Hematopoietic multipotent progenitor cell treated with erythropoietin and hydrocortisone succinate and interleukin-3 and kit ligand, for 6 days (in vitro differentiated cells): ENCODE measurements at regions not wholly inside any gene's neighbourhood (a gene's known extent, or its start where the extent isn't known, plus 50 kb on each side); places are given as distances from the start of the nearest gene placed in this dataset.

Source experiments
- DNase-seq: peaks from one replicate; pipeline ENCODE4 v3.0.0-alpha.2; 2015

- DNase-seq: no peak
Measured at GRCh38 chr13:89783221-89783755, 1564.2 kb upstream of the MIR17HG start.

DNA sequence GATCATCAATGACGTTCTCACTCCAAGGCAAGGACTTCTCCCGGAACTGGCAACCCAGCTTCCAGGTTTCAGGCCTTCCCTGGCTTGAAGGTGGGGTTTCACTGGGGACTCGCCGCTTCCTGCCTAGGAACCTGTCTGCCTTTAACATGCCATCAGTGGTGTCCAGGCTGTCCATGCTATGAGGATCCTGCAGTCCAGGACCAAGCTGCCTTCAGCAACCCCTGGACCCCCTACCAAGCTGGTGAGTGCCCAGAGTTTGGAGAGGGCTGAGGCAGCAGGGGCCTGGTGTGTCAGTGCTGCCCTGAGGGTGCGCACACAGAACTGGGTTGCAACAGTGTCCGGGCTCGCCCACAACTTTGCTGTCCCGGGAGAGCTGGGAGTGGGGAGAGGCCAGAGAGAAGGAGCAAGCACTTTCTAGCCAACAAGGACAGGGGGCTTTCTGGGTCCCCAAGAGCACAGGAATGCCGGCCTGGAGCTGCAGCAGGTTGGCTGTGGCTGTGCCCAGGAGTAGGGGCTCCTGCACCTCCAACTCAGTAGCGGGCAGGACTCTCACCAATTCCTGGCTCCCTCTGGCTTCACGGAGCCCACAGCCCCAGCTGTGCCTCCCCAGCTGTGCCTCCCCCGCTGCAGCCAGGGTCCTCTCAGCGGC is 1563.2 kb upstream of the MIR17HG start:
- no peak for DNase-seq

DNA sequence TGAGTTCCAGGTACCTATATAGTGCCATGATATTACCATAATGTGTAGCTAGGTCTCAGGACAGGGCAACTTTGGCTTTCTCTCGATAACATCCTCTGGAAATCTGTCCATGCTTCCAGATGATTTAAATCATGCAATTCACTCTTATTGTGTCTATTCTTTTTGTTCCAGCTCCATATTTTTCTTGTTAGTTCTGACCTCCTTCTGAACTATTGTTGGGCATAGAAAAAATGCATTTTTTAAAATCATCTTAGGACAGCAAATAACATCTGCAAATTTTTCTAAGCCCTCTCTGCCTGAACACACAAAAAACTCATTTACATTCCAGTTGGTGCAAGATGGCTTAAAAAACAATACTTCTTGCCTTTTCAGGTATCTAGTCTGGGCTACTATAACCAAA is 1561.0 kb upstream of the MIR17HG start:
- no peak for DNase-seq

GRCh38 chr13:89790696-89791095 is 1556.8 kb upstream of the MIR17HG start:
- DNase-seq: no peak

DNA sequence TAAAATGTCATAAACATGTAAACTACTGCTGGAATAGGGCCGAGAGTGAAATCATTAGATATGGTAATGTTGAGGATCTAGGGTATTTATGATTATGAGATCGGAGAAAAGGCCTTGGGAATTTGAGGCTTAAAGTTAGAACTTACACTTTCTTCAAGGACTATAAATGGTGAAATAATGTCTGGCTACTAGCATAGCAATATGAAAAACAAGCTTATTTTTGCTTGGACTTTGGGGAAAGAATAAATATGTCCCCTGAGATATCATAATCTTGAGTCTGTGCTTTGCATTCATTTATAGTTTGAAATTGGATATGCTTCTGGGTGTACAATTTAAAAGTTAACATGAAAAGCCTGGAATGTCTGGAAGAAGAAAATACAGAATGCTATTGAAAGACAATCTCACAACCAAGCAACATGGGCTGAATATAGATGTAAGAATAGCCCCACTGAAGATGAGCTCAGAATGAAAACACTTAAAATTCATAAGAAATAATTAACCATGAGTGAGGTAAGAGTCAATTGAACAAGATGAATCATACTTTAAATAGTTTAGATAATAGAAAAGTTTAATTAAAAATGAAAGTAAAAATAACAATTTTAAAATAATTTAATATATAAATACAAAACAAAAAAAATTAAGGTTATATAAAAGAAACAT is 1555.4 kb upstream of the MIR17HG start:
- DNase-seq: no peak

GRCh38 chr13:89796196-89796595 is 1551.3 kb upstream of the MIR17HG start:
- DNase-seq: no peak

- DNase-seq: no peak
Measured at GRCh38 chr13:89803839-89804238, 1543.6 kb upstream of the MIR17HG start.

- DNase-seq: no peak
Measured at GRCh38 chr13:89806594-89806993, 1540.9 kb upstream of the MIR17HG start.

DNA sequence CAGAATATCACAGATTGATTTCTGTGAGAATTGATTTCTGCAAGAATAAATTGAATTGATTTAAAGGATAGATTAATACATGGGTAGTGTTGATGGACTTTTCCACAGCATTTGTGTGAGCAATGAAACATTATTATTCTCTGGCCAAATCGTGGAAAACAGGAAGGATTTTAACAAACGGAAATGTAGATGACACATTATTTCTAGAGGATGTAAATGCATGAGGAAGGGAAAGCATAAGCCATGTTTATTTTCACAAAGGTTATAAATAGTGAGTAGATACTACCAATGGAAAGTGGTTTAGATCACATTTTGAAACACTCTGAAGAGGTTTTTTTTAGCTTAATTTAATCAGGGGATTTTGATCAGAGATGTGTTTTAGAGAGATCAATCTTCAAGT is 1534.6 kb upstream of the MIR17HG start:
- DNase-seq: no peak

GRCh38 chr13:89816404-89816803 is 1531.1 kb upstream of the MIR17HG start:
- DNase-seq: no peak

- no peak for DNase-seq
Measured at GRCh38 chr13:89822467-89822866, 1525.0 kb upstream of the MIR17HG start.

- DNase-seq: no peak
Measured at GRCh38 chr13:89827552-89827951, 1519.9 kb upstream of the MIR17HG start.

GRCh38 chr13:89828506-89828905 is 1519.0 kb upstream of the MIR17HG start:
- DNase-seq: no peak

DNA sequence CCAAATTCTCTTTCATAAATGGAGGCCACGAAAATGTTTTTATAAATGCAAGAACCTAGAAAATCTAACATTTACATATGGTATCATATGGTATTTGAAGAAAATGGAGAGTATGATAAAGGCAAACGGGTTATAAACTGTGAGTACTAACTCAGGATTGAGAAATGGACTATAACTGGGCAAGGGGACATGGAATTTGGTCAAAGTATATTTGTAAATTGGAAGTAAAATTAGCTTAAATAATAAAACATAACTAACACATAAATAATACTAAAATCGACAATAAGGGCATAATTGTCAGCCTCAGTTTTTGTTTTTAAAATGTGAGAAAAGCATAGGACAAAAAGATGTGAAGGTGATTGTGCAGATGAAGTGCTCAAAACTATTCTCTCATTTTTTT is 1516.3 kb upstream of the MIR17HG start:
- DNase-seq: no peak

- no peak for DNase-seq
Measured at GRCh38 chr13:89832827-89833226, 1514.7 kb upstream of the MIR17HG start.

- DNase-seq: no peak
Measured at GRCh38 chr13:89843621-89844020, 1503.9 kb upstream of the MIR17HG start.

DNA sequence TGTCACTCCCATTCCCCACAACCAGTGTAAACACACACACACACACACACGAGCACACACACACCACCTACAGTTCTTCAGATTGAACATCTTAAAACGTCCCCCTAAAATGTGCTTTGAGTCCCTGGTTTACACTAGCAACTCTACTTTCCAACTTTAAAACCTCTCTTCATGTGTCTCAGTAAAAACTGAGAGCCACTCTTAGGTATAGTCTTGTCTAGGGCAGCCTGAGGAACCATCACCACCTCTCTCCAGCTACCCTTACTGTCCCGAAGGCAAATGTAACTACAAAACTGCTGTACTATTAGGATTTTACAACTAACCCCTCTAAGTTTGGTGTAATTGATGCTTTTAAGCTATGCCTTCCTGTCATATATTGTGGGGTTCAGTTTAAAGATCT is 1501.6 kb upstream of the MIR17HG start:
- no peak for DNase-seq

DNA sequence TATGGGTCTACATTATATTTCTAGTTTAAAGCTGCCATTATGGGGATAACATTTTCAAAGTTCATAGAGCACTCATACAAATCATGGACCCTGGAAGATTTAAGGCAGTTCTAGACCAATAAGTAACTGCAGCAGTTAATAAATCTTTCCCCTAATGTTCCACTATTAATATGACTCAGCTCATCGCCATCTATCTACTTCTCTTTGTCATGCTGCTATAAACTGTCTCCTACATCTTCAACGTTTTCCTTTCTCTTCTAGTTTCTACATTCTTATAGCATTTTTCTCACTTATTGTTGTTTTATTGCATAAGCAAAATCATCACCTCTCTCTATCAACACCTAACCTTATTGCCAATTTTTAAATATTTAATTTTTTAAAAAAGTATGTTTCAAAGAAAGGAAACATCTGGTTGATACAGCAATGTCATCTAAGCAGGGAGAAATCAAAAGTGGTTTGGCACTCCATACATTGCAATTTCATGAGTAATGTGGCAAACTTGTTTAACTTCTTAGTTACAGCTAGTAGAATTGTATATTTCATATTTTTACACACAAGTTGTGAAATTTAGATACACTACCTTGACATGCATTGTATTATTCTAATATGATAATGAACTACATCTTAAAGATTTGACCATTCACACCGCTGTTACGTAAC is 1500.4 kb upstream of the MIR17HG start:
- no peak for DNase-seq

- DNase-seq: no peak
Measured at GRCh38 chr13:89852570-89852969, 1494.9 kb upstream of the MIR17HG start.

- no peak for DNase-seq
Measured at GRCh38 chr13:89856512-89856911, 1491.0 kb upstream of the MIR17HG start.

GRCh38 chr13:89857502-89857901 is 1490.0 kb upstream of the MIR17HG start:
- no peak for DNase-seq

DNA sequence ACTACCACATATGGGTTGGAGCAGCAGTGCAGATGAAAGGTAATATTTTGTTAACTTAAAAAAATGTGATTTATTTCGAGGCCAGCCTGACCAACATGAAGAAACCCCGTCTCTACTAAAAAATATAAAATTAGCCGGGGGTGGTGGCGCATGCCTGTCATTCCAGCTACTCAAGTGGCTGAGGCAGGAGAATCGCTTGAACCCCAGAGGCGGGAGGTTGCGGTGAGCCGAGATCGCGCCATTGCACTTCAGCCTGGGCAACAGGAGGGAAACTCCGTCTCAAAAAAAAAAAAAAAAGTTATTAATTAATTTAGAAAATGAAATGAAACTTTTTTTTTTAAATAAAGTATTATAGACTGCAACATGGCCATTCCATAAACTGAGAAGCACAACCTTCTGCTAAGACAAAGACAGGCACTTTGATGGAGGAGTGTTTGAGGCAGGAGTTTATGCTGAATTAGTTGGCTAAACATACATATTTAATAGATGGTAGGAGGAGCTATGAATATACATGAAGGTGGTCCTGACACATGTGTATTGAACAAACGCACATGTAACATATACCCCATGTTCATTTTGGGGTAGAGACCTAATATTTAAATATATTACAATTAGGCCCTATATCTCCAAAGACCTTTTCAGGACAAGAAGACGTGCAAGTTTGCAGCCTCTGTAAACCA is 1485.3 kb upstream of the MIR17HG start:
- DNase-seq: no peak

DNA sequence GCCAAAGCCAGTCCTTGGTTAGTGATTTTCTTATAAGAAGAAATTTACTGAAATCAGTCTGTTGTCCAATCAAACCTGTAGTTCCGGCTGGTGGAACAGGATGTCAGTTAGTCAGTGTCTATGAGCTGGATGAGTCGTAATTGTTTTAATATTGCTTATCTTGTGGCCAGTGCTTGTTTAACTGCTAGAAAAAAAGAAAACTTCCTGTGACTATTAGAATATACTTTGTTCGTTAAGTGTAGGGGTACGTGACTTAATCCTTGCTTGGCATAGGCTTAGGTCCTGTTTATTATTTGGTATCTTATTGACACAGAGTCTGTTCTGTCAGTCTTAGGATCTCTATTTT is 1484.8 kb upstream of the MIR17HG start:
- no peak for DNase-seq
